HepG2 (cell line): ENCODE measurements at regions not wholly inside any gene's neighbourhood (a gene's known extent, or its start where the extent isn't known, plus 50 kb on each side); places are given as distances from the start of the nearest gene placed in this dataset.

Source experiments
- IKZF5 ChIP-seq: IDR thresholded peaks from 2 replicates; pipeline ENCODE4 v1.6.1; 2018; ENCODE audit warnings: missing genetic modification reagents, mild to moderate bottlenecking, missing compliant biosample characterization
- MYNN ChIP-seq: sonication (generic); formaldehyde crosslinking; IDR thresholded peaks from 2 replicates; pipeline ENCODE4 v1.4.0; 2020; ENCODE audit warnings: mild to moderate bottlenecking, low read depth, missing genetic modification reagents
- RERE ChIP-seq: IDR thresholded peaks from 2 replicates; pipeline ENCODE4 v1.6.1; 2016; ENCODE audit warnings: low read depth, missing genetic modification reagents, missing compliant biosample characterization
- ZBTB3 ChIP-seq: sonication (generic); formaldehyde crosslinking; IDR thresholded peaks from 2 replicates; pipeline ENCODE4 v1.4.0; 2020; ENCODE audit warnings: low read depth, mild to moderate bottlenecking, moderate library complexity, missing genetic modification reagents, borderline replicate concordance
- ZNF333 ChIP-seq: sonication (generic); formaldehyde crosslinking; IDR thresholded peaks from 2 replicates; pipeline ENCODE4 v1.4.0; 2020; ENCODE audit warnings: mild to moderate bottlenecking, missing genetic modification reagents, borderline replicate concordance

- TF ChIP-seq IKZF5 (no peak), RERE (CRISPR knock-in tag) (no peak), MYNN (no peak), ZBTB3 (CRISPR knock-in tag) (no peak), ZNF333 (no peak)
- TF ChIP-seq, all 625 proteins: peak for 13
These were observed 60.4 kb upstream of the SNX9 start (continued) for GRCh38 chr6:157762636-157763035.
